ENCODE measurements at regions not wholly inside any gene's neighbourhood (a gene's known extent, or its start where the extent isn't known, plus 50 kb on each side); places are given as distances from the start of the nearest gene placed in this dataset.
"Not testable (repeated sequence)": the region's sequence is repeated elsewhere in the genome, so short reads cannot be mapped to it uniquely, and the experiment has no call there.

DNA sequence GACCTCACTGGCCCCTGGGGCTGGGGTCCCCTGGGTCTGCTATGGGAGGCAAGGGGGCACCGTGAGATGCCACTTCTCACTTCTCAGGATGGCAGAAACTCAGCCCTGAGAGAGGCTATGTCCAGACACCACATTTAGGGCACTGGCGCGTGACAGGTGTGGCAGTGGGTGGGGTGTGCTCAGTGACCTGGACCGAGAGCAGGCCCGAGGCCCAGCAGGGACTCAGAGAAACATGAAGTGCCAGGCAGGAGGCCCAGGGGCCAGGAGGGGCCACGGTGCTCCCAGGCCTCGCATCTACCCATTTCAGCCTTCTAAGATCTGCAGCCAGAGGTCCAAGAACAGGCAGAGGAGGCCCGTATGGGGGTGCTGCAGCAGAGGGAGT lies 214.9 kb upstream of the SGCG start:
- TF ChIP-seq, protein P1, sequence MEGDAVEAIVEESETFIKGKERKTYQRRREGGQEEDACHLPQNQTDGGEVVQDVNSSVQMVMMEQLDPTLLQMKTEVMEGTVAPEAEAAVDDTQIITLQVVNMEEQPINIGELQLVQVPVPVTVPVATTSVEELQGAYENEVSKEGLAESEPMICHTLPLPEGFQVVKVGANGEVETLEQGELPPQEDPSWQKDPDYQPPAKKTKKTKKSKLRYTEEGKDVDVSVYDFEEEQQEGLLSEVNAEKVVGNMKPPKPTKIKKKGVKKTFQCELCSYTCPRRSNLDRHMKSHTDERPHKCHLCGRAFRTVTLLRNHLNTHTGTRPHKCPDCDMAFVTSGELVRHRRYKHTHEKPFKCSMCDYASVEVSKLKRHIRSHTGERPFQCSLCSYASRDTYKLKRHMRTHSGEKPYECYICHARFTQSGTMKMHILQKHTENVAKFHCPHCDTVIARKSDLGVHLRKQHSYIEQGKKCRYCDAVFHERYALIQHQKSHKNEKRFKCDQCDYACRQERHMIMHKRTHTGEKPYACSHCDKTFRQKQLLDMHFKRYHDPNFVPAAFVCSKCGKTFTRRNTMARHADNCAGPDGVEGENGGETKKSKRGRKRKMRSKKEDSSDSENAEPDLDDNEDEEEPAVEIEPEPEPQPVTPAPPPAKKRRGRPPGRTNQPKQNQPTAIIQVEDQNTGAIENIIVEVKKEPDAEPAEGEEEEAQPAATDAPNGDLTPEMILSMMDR (IDR thresholded peaks at IDR 0.05), result not testable (repeated sequence)
- not testable (repeated sequence) for TF ChIP-seq POLR2A (IDR thresholded peaks at IDR 0.05)

All from testis (tissue), 2 donors.